A549 (cell line): ENCODE measurements at regions not wholly inside any gene's neighbourhood (a gene's known extent, or its start where the extent isn't known, plus 50 kb on each side); places are given as distances from the start of the nearest gene placed in this dataset.

Experiments used
- ATAC-seq, 2 experiments: fragments of 200-7000 bp in 1 of 2; fragments of >200 bp in 1 of 2; cut with Nextera tagmentation in 1 of 2; cut with Tn5 transposase in 1 of 2; 3 replicates each; pipeline versions ENCODE4 v1.8.0 to v1.9.1; 2018 to 2020; ENCODE audit warnings: mild to moderate bottlenecking in 1 of 2, moderate library complexity in 1 of 2
- CTCF ChIA-PET: fragments of 300-600 bp; sonication (Branson Sonifier 250); formaldehyde crosslinking; extraction: SDS; loops from one replicate; lab custom pipeline; 2021; ENCODE audit warnings: antibody characterized with exemption, inconsistent platforms; lab: Yijun Ruan, JAX
- POLR2A ChIA-PET: fragments of 350-600 bp; formaldehyde crosslinking; extraction: SDS; loops from one replicate; lab custom pipeline; 2021; ENCODE audit warnings: antibody characterized with exemption, inconsistent platforms; lab: Yijun Ruan, JAX
- DNase-seq, 2 experiments: peaks; one replicate each; pipeline versions ENCODE4 v3.0.0 to v3.0.0-alpha.2; 2011 to 2016; ENCODE audit warnings: low read depth in 1 of 2, low spot score in 1 of 2
- FAIRE-seq: peaks from 2 replicates; lab custom pipeline; 2011; peaks lifted over from hg19 to GRCh38; lab: Jason Lieb, UNC
- H3K27ac ChIP-seq, 2 experiments: fragments of >200 bp; sonication (Bioruptor Twin); formaldehyde crosslinking; 3 replicates each; pipeline ENCODE4 v1.5.1; 2016 to 2017
- H3K4me1 ChIP-seq: fragments of >200 bp; sonication (Bioruptor Twin); formaldehyde crosslinking; 3 replicates; pipeline ENCODE4 v1.6.1; 2016
- H3K4me2 ChIP-seq: fragments of >200 bp; sonication (Bioruptor Twin); formaldehyde crosslinking; 3 replicates; pipeline ENCODE4 v1.6.1; 2016
- H3K4me3 ChIP-seq: fragments of >200 bp; sonication (Bioruptor Twin); formaldehyde crosslinking; 3 replicates; pipeline ENCODE4 v1.5.1; 2016
- H3K9me3 ChIP-seq: fragments of >200 bp; sonication (Bioruptor Twin); formaldehyde crosslinking; 3 replicates; pipeline ENCODE4 v1.6.1; 2016
- EHMT2 ChIP-seq: fragments of 200-600 bp; sonication (generic); IDR thresholded peaks from 2 replicates; pipeline ENCODE4 v1.6.1; 2016; ENCODE audit warnings: antibody characterized with exemption, low read depth, mild to moderate bottlenecking, moderate library complexity
- ELK1 ChIP-seq: fragments of 150-350 bp; IDR thresholded peaks from 2 replicates; pipeline ENCODE4 v1.6.1; 2014; ENCODE audit warnings: low read depth, mild to moderate bottlenecking, low read length
- FOSB ChIP-seq: fragments of 250-450 bp; sonication (Bioruptor Pico); IDR thresholded peaks from 2 replicates; pipeline ENCODE4 v1.5.0; 2020; ENCODE audit warnings: mild to moderate bottlenecking, moderate library complexity
- FOSL2 ChIP-seq, 2 experiments: fragments of 450-650 bp in 1 of 2; fragments of >200 bp in 1 of 2; sonication (Bioruptor Twin) in 1 of 2; formaldehyde crosslinking; IDR thresholded peaks; 2 replicates each; pipeline versions ENCODE4 v1.5.0 to v1.6.1; 2016 to 2020; ENCODE audit warnings: mild to moderate bottlenecking in 1 of 2, moderate library complexity in 1 of 2
- FOXS1 ChIP-seq: fragments of 250-450 bp; sonication (Bioruptor Pico); IDR thresholded peaks from 2 replicates; pipeline ENCODE4 v1.5.0; 2020; ENCODE audit warnings: mild to moderate bottlenecking, moderate library complexity
- GATA3 ChIP-seq: IDR thresholded peaks from 2 replicates; pipeline ENCODE4 v1.6.1; 2012; ENCODE audit warnings: borderline replicate concordance
- HES2 ChIP-seq: fragments of >200 bp; sonication (Bioruptor Twin); formaldehyde crosslinking; IDR thresholded peaks from 2 replicates; pipeline ENCODE4 v1.6.1; 2016
- HOXB5 ChIP-seq: fragments of 250-450 bp; sonication (Bioruptor Pico); IDR thresholded peaks from 2 replicates; pipeline ENCODE4 v1.5.0; 2020; ENCODE audit warnings: mild to moderate bottlenecking, moderate library complexity
- JUN ChIP-seq, 2 experiments: fragments of >200 bp; sonication (Bioruptor Twin); formaldehyde crosslinking; IDR thresholded peaks; 2 replicates in 1 of 2; 3 replicates in 1 of 2; pipeline ENCODE4 v1.6.1; 2016 to 2017
- JUNB ChIP-seq: fragments of >200 bp; sonication (Bioruptor Twin); formaldehyde crosslinking; IDR thresholded peaks from 2 replicates; pipeline ENCODE4 v1.6.1; 2016
- KDM1A ChIP-seq: fragments of 200-600 bp; sonication (generic); IDR thresholded peaks from 2 replicates; pipeline ENCODE4 v1.6.1; 2016; ENCODE audit warnings: low read depth, mild to moderate bottlenecking
- KDM5A ChIP-seq: fragments of 200-600 bp; sonication (generic); IDR thresholded peaks from 2 replicates; pipeline ENCODE4 v1.6.1; 2016; ENCODE audit warnings: antibody characterized with exemption, mild to moderate bottlenecking
- MAFK ChIP-seq: fragments of 450-650 bp; IDR thresholded peaks from 2 replicates; pipeline ENCODE4 v1.6.1; 2014; ENCODE audit not compliant: partially characterized antibody
- MYC ChIP-seq: IDR thresholded peaks from 2 replicates; pipeline ENCODE4 v1.6.1; 2012; ENCODE audit warnings: mild to moderate bottlenecking, inconsistent platforms, low read length, improper control_type of control experiment, borderline replicate concordance
- RAD21 ChIP-seq, 2 experiments: fragments of >200 bp in 1 of 2; sonication (Bioruptor Twin) in 1 of 2; formaldehyde crosslinking in 1 of 2; IDR thresholded peaks in 1 of 2; conservative IDR thresholded peaks in 1 of 2; 2 replicates in 1 of 2; 3 replicates in 1 of 2; pipeline ENCODE4 v1.6.1; 2012 to 2018; ENCODE audit warnings: inconsistent platforms in 1 of 2
- SMC3 ChIP-seq: fragments of >200 bp; sonication (Bioruptor Twin); formaldehyde crosslinking; IDR thresholded peaks from 3 replicates; pipeline ENCODE4 v1.6.1; 2018; ENCODE audit warnings: inconsistent platforms
- WGBS: methylation state at CpG from one replicate; pipeline ENCODE4 v1.1.6; 2017; ENCODE audit errors: missing lambda C conversion rate; 5-methylcytosine and 5-hydroxymethylcytosine counted together
- TF ChIP-seq, protein P1 (sequence below): fragments of 250-450 bp; sonication (Bioruptor Pico); IDR thresholded peaks from 2 replicates; pipeline ENCODE4 v1.5.0; 2021; ENCODE audit warnings: mild to moderate bottlenecking, moderate library complexity, borderline replicate concordance

GRCh38 chr12:116389326-116389725, 111.8 kb upstream of the MED13L start:
- H3K4me3 ChIP-seq, result no peak overlapping the region
- peaks cover 58% of the 10 kb centered on the region for H3K4me1 ChIP-seq
- DNase-seq (no peak), ATAC-seq (peak; percentile 4 to 19; a peak in 1 of 6 replicates), FAIRE-seq (no peak)
- TF ChIP-seq EHMT2, result no peak
- TF ChIP-seq GATA3, result no peak
- no peak for TF ChIP-seq KDM1A
- TF ChIP-seq MYC, result no peak
- TF ChIP-seq MAFK, result no peak
- TF ChIP-seq HES2, result no peak
- no peak for TF ChIP-seq ELK1
- ChIA-PET CTCF (interaction anchor here (1.0 to 1.5 kb wide), 3 partner anchors 13 to 135 kb away, joined by 3 to 4 read pairs (median 3); no protein-coding TSS in a partner anchor), POLR2A (no interaction called here)
- peaks cover 7% of the 10 kb centered on the region; the same call in 2 of the 3 replicates for H3K9me3 ChIP-seq
- 77% methylated on average over 6 of the region's 6 CpGs for WGBS
- peak overlapping the region; percentile 65 to 99 for H3K27ac ChIP-seq
- H3K4me2 ChIP-seq, result peak overlapping the region; percentile 59

- FAIRE-seq, result no peak
- ATAC-seq, result peak; percentile 58 to 61; a peak in 5 of 6 replicates
- peak; percentile 64 to 73 for DNase-seq
- POLR2A ChIA-PET, result no interaction called here
- 4% methylated on average over 5 of the region's 5 CpGs for WGBS
- peak overlapping the region; percentile 65 to 99 for H3K27ac ChIP-seq
- peak overlapping the region; percentile 59 for H3K4me2 ChIP-seq
- TF ChIP-seq FOXS1 (CRISPR knock-in tag), result 0 out of 2 replicates have a peak, but pooled peaks have one; percentile 41
- TF ChIP-seq HOXB5 (CRISPR knock-in tag), result no peak
- TF ChIP-seq, protein P1, sequence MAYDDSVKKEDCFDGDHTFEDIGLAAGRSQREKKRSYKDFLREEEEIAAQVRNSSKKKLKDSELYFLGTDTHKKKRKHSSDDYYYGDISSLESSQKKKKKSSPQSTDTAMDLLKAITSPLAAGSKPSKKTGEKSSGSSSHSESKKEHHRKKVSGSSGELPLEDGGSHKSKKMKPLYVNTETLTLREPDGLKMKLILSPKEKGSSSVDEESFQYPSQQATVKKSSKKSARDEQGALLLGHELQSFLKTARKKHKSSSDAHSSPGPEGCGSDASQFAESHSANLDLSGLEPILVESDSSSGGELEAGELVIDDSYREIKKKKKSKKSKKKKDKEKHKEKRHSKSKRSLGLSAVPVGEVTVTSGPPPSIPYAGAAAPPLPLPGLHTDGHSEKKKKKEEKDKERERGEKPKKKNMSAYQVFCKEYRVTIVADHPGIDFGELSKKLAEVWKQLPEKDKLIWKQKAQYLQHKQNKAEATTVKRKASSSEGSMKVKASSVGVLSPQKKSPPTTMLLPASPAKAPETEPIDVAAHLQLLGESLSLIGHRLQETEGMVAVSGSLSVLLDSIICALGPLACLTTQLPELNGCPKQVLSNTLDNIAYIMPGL (CRISPR knock-in tag), result no peak
- no peak for TF ChIP-seq ELK1
- peak; percentile 46; the same call in 1 of the 2 replicates for TF ChIP-seq GATA3
- TF ChIP-seq KDM5A, result no peak
- peak; percentile 85 for TF ChIP-seq JUNB
- TF ChIP-seq FOSL2 (IDR thresholded peaks at IDR 0.05), result no peak
- TF ChIP-seq FOSL2 (CRISPR knock-in tag; IDR thresholded peaks at IDR 0.05), result peak; percentile 83
- peak in 1 of 2 experiments; percentile 19; a peak in 1 of 5 replicates for TF ChIP-seq RAD21 (conservative IDR thresholded peaks at IDR 0.05 in 1 of 2, IDR thresholded peaks at IDR 0.05 in 1 of 2)
- peak in 1 of 2 experiments; percentile 46; a peak in 1 of 5 replicates for TF ChIP-seq JUN (IDR thresholded peaks at IDR 0.05)
- 0 out of 3 replicates have a peak, but pooled peaks have one; percentile 18 for TF ChIP-seq SMC3
- TF ChIP-seq FOSB (CRISPR knock-in tag), result no peak
- TF ChIP-seq, all 56 proteins: peak for 7
- Histone ChIP-seq H3K4me3 (no peak overlapping the region), H3K9me3 (peaks cover 7% of the 10 kb centered on the region; the same call in 2 of the 3 replicates), H3K4me1 (peaks cover 52% of the 10 kb centered on the region)
- CTCF ChIA-PET, result interaction anchor here (0.6 to 1.5 kb wide), 3 partner anchors 45 to 135 kb away, joined by 3 to 5 read pairs (median 4); no protein-coding TSS in a partner anchor
These were observed 112.5 kb upstream of the MED13L start for GRCh38 chr12:116389990-116390389.
